H1 (cell line): ENCODE measurements at regions not wholly inside any gene's neighbourhood (a gene's known extent, or its start where the extent isn't known, plus 50 kb on each side); places are given as distances from the start of the nearest gene placed in this dataset.

Source experiments
- CEBPB ChIP-seq: IDR thresholded peaks from 2 replicates; pipeline ENCODE4 v1.6.1; 2012; ENCODE audit warnings: low read depth, low read length
- EGR1 ChIP-seq: IDR thresholded peaks from 2 replicates; pipeline ENCODE4 v1.6.1; 2011; ENCODE audit warnings: low read depth, low read length, borderline replicate concordance
- MAX ChIP-seq: IDR thresholded peaks from 2 replicates; pipeline ENCODE4 v1.6.1; 2012; ENCODE audit warnings: inconsistent platforms
- RFX5 ChIP-seq: IDR thresholded peaks from 2 replicates; pipeline ENCODE4 v1.6.1; 2011; ENCODE audit warnings: low read depth, low read length, improper control_type of control experiment, borderline replicate concordance
- TF ChIP-seq, protein P1 (sequence below): fragments of 300-600 bp; sonication (generic); IDR thresholded peaks from 2 replicates; pipeline ENCODE4 v1.7.1; 2012; ENCODE audit warnings: low read length, moderate library complexity, mild to moderate bottlenecking, inconsistent platforms; ENCODE audit not compliant: insufficient replicate concordance

GRCh38 chr7:35548291-35548690 lies 146.6 kb downstream of the HERPUD2 start (continued):
- TF ChIP-seq, protein P1, sequence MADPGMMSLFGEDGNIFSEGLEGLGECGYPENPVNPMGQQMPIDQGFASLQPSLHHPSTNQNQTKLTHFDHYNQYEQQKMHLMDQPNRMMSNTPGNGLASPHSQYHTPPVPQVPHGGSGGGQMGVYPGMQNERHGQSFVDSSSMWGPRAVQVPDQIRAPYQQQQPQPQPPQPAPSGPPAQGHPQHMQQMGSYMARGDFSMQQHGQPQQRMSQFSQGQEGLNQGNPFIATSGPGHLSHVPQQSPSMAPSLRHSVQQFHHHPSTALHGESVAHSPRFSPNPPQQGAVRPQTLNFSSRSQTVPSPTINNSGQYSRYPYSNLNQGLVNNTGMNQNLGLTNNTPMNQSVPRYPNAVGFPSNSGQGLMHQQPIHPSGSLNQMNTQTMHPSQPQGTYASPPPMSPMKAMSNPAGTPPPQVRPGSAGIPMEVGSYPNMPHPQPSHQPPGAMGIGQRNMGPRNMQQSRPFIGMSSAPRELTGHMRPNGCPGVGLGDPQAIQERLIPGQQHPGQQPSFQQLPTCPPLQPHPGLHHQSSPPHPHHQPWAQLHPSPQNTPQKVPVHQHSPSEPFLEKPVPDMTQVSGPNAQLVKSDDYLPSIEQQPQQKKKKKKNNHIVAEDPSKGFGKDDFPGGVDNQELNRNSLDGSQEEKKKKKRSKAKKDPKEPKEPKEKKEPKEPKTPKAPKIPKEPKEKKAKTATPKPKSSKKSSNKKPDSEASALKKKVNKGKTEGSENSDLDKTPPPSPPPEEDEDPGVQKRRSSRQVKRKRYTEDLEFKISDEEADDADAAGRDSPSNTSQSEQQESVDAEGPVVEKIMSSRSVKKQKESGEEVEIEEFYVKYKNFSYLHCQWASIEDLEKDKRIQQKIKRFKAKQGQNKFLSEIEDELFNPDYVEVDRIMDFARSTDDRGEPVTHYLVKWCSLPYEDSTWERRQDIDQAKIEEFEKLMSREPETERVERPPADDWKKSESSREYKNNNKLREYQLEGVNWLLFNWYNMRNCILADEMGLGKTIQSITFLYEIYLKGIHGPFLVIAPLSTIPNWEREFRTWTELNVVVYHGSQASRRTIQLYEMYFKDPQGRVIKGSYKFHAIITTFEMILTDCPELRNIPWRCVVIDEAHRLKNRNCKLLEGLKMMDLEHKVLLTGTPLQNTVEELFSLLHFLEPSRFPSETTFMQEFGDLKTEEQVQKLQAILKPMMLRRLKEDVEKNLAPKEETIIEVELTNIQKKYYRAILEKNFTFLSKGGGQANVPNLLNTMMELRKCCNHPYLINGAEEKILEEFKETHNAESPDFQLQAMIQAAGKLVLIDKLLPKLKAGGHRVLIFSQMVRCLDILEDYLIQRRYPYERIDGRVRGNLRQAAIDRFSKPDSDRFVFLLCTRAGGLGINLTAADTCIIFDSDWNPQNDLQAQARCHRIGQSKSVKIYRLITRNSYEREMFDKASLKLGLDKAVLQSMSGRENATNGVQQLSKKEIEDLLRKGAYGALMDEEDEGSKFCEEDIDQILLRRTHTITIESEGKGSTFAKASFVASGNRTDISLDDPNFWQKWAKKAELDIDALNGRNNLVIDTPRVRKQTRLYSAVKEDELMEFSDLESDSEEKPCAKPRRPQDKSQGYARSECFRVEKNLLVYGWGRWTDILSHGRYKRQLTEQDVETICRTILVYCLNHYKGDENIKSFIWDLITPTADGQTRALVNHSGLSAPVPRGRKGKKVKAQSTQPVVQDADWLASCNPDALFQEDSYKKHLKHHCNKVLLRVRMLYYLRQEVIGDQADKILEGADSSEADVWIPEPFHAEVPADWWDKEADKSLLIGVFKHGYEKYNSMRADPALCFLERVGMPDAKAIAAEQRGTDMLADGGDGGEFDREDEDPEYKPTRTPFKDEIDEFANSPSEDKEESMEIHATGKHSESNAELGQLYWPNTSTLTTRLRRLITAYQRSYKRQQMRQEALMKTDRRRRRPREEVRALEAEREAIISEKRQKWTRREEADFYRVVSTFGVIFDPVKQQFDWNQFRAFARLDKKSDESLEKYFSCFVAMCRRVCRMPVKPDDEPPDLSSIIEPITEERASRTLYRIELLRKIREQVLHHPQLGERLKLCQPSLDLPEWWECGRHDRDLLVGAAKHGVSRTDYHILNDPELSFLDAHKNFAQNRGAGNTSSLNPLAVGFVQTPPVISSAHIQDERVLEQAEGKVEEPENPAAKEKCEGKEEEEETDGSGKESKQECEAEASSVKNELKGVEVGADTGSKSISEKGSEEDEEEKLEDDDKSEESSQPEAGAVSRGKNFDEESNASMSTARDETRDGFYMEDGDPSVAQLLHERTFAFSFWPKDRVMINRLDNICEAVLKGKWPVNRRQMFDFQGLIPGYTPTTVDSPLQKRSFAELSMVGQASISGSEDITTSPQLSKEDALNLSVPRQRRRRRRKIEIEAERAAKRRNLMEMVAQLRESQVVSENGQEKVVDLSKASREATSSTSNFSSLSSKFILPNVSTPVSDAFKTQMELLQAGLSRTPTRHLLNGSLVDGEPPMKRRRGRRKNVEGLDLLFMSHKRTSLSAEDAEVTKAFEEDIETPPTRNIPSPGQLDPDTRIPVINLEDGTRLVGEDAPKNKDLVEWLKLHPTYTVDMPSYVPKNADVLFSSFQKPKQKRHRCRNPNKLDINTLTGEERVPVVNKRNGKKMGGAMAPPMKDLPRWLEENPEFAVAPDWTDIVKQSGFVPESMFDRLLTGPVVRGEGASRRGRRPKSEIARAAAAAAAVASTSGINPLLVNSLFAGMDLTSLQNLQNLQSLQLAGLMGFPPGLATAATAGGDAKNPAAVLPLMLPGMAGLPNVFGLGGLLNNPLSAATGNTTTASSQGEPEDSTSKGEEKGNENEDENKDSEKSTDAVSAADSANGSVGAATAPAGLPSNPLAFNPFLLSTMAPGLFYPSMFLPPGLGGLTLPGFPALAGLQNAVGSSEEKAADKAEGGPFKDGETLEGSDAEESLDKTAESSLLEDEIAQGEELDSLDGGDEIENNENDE = no peak
- no peak for TF ChIP-seq RFX5
- no peak for TF ChIP-seq CEBPB
- TF ChIP-seq MAX = no peak
- TF ChIP-seq EGR1 = no peak
